ENCODE measurements at regions not wholly inside any gene's neighbourhood (a gene's known extent, or its start where the extent isn't known, plus 50 kb on each side); places are given as distances from the start of the nearest gene placed in this dataset.

DNA sequence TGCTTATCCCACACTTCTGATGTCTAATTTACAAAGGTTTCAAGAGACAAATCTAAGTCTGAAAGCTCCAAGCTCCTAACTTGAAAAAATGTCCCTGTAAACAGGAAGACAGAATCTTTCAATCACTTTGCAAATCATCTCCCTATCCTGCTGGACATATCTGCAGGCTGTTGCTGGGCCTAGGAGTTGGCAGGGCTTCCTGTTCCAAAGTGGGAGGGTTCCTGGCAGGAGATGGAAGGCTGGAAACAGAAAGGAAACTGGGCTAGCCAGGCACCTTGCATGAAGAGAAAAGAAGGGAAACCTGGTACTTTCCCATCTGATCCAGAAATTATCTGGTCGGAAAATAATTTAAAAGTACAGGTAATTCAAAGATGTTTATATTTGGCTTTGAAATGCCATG lies 227.3 kb upstream of the IL12A start:
- TF ChIP-seq CTCF (IDR thresholded peaks at IDR 0.05): no peak
- TF ChIP-seq, protein P1, sequence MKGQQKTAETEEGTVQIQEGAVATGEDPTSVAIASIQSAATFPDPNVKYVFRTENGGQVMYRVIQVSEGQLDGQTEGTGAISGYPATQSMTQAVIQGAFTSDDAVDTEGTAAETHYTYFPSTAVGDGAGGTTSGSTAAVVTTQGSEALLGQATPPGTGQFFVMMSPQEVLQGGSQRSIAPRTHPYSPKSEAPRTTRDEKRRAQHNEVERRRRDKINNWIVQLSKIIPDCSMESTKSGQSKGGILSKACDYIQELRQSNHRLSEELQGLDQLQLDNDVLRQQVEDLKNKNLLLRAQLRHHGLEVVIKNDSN (IDR thresholded peaks at IDR 0.05; ENCODE audit: borderline replicate concordance, low read depth): no peak
- TF ChIP-seq POLR2AphosphoS5 (IDR thresholded peaks at IDR 0.05; ENCODE audit: low read depth, low read length): no peak
- no peak for TF ChIP-seq NRF1 (IDR thresholded peaks at IDR 0.05; ENCODE audit: low read depth, low read length)
- no peak for TF ChIP-seq JUND (IDR thresholded peaks at IDR 0.05)
